Activated CD8-positive, alpha-beta memory T cell treated with anti-CD3 and anti-CD28 coated beads, Interleukin-2, amount 50 U/mL, for 24 hours (primary cell): ENCODE measurements at regions not wholly inside any gene's neighbourhood (a gene's known extent, or its start where the extent isn't known, plus 50 kb on each side); places are given as distances from the start of the nearest gene placed in this dataset.

Source experiments
- DNase-seq: peaks from one replicate; pipeline ENCODE4 v3.0.0-alpha.2; 2020; ENCODE audit errors: extremely low read depth

DNA sequence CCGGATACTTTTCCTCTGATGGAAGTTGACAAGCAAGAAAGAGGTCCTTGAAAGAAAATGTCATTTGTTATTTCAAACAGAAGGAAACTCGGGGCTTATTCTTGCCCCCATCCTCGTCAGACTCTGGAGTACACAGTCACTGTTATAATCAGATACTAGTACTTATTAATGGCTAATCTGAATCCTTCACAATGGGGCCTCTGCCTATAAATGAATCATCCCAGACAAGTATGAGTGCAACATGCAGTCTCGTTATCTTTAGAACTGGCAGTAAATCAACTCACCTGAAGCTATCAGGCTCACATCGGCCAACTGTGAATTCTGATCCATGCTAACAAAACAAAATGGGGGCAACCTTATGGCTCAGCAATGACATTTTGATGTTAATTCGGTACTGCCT, 216.7 kb downstream of the GRIN2B start:
- DNase-seq = no peak

- DNase-seq = no peak
Observed at GRCh38 chr12:13749389-13749788, 232.0 kb downstream of the GRIN2B start.

- DNase-seq = no peak
Observed at GRCh38 chr12:13745111-13745860, 236.1 kb downstream of the GRIN2B start.

DNA sequence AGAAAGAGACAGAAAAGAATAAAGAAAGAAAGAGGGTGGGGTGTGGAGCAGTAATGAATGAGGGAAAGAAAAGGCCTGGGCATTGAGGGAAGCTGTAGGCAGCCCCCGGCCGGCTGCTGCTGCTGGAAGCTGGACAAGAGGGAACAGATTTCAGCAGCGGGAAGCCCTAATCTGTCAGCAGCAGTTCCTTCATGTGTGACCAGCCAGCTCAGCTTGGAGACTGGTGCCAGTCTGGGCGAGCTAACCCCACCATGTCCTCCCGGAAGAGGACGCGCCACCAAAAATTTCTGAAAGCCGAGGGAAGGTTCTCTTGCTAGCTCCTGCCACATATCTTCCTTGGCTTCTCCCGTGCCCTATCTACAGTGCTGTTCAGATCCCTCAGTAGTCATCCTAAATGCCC, 236.8 kb downstream of the GRIN2B start:
- no peak for DNase-seq

DNA sequence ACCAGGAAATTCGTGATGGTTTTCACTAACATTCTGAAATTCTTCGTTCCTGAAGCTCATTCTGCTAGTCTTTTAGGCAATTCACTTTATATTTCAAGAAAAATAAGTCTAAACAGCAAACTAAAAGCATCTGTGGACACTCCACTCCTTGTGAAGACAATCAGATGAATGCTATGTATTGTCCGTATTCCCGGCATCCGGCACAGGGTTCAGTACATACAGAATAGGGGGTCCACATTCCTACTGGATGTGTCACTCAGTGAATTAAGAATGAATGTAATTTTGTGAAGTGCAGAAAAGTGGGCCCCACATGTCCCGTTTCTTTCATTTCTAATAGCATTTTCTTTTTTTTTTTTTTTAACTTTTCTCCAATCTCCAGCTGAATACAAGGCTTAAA, 241.3 kb downstream of the GRIN2B start:
- no peak for DNase-seq

DNA sequence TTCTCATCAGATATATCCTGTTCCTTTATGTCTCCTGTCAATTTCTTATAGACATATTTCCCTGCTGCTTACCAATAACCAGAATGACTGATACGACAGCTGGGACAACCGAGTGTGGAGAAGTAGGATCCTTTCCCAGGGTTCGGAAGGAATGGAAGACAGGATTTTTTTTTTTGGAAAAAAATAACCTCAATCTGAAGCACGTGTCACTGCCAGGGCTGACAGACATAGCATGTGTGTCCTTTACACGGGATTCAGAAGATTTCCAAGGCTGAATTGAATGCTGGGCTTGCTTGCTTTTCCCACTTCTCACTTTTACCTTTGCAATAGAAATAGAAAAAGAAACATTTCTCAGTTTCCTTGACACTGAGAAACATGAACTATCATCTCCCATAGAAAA, 245.7 kb downstream of the GRIN2B start:
- no peak for DNase-seq

- no peak for DNase-seq
Observed at GRCh38 chr12:13734584-13735152, 246.7 kb downstream of the GRIN2B start.

DNA sequence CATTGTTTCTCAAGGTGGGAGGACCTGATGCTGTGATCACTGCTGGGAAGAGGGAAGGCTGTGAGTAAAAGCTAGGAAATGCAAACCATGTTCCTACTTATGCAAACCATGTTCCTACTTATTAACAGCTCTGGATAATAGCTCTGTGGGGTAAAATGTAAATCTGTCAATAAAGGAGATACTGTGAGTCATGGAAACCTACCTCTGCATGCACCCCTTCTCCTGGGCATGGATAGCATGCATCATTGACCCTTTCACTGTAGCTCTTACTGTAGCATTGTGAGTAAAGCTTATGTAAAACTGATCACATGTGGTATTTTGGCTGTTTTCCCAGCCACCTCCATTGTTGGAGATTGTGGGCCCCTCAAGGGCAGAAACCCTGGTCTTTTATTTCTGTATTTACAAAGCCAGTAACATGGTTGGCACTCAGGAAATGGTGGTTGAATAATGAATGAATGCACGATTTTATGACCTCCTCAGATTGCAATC, 253.7 kb downstream of the GRIN2B start:
- no peak for DNase-seq

GRCh38 chr12:13725049-13725448, 256.4 kb downstream of the GRIN2B start:
- DNase-seq = no peak

DNA sequence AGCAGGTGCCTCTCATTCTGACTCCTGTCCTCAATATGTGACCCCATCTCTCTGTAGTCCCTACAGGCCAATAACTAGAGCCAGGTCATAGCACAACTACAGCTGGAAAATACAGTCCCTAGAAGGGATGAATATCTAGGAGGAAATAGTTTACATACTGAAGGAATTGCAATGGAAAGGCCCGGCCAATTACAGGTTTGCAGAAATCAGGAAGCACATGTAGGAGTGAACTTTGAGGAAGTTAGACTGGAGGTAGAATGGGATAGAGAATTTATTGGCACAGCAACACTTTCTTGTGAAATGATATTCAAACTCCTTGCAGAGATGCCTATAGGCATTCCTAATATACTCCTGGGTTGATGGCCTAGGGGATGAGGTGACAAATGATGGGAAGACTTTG, 257.3 kb downstream of the GRIN2B start:
- no peak for DNase-seq

DNA sequence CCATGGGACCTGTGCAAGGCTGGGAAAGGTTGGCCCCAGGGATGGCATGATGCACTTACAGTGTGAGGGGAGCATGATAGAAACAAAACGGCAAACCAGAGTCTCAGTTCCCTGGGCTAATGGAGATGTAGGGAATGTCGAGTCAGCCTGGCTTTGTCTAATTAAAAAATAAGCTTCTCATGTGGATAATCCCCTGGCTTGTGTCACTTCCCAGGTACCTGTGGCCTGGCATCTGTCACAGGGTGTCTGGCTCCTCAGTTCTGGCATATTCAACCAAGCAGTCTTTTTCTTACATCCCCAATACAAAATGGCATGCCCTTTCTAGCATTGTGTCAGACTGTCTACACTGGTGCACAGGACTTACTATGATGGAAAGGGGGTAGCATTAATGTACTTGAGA, 261.4 kb downstream of the GRIN2B start:
- DNase-seq = no peak

DNA sequence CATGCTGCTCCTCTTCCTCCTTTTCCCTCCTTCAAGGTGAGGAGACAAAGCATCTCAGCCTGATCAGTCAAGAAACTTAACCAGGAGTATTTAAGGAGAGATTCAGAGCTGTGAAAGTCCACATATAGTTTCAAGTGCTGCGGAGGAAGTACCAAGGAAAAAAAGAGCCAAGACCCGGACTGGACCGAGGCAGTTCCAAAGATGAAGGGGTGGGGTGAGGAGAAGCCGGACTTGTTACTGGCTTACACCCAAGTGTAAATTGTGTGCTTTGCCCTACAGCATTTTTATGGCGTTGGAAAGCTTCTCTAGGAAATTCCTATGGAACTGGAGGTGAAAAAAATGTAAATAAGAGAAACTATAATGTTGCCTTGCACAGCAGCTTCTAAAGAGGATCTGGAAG, 263.1 kb downstream of the GRIN2B start:
- no peak for DNase-seq

DNA sequence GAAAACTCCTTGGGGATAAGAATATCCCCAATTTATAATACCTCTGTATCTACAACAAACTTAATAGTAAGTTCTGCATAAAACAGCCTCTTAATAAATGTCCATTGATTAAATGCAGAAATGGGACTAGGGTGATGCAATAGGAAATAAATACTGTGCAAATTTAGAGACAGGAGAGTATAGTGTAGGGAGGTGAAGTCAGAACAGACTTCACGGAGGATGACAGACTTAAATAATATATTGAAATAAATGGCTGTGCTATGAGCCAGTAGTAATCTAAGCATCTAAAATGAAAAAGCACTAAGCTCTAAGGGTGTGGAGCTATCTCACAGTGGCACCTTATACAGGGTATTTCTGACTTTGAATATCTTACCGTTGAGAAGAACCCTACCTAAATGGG, 265.3 kb downstream of the GRIN2B start:
- no peak for DNase-seq

DNA sequence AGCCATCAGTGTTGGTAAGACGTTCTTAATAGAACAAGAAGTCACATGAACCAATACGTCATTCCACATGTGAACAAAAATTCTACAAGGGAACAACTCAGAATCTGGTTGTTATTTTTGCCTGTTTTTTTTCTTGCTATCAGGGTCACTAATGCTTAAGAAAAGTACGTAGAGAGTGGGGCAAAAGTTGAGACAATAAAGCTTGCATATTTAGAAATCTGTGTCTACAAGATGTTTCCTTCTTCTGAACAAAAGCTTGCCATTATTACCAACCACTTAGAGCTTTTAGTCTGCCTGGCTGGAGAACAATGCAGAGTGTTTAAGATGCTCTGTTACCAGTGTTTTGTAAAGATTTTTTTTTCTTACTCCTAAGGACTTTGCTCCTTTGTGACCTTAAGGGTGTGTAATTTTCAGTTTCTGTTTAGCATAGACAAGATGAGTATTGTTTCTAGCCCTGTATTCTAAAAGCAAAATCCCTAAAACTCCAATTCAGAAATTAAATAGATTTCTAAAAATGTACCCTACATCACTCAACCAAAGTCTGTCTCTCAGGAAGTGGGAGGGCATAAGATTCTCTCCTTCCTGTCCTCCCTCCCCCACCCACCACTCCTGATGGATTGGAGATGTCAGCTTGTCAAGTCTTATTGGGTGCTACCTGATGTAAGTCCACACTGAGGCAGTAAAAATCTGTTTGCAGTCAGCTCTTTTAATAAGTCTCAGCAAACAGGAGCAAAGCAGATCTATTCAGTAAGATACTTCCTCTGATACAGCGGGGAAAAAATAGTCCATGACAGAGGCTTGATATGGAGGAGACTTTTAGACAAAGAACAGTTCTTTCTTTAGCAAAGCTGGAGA, 267.6 kb downstream of the GRIN2B start:
- DNase-seq = no peak

DNA sequence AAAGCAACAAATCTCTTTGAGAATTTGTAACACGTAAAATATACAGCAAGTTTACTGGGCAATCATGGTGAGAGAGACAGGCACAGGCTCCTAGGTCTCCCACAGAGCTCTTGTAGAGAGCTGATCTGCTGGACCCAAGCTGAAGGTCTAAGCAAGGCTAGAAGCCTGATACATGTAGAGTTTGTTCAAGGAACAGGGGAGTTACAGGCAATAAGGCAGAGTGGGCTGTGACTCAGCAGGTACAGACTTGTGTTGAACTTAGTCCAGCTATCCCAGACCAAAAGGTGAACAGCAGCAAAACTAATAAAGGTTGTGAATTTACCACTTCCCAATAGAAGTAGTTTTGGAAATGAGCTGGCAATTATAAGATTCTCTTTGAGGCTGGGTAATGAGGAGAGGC, 273.6 kb downstream of the GRIN2B start:
- DNase-seq = no peak

DNA sequence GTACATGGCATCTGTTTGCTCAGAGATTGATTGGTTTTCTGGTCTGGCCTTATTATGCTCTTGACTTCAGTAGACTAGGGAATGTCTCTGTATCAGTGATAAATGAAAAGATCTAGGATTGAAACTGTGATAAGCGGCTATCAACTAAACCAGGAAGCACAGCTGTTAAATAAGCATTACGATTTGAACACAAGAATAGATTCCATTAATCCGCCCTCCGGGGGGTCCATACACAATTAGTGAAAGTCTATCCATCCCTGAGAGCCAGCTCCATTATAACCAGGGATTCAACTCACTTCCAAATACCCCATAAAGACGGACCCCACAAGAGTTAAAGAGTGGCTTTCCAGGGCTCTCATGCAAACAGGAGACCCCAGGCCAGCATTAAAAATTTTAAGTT, 279.0 kb downstream of the GRIN2B start:
- no peak for DNase-seq

DNA sequence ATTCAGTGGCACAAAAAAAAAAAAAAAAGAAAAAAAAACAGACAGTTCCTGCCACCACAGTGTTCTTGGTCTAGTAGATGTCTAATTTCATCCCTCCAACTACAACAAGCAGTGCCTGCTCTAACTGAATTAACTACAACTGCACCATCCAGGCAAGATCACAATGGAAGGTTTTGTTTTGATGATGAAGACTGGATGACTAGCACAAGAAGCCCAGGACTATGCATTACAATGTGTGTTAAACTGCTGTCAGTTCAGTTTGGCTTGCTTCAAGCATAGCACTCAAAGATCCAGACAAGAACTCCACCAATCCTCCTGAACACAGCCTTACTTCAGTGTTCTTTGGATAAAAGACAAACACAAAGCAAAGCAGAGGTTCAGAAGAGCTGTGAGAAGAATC, 279.9 kb downstream of the GRIN2B start:
- no peak for DNase-seq

GRCh38 chr12:13697973-13698372, 283.4 kb downstream of the GRIN2B start:
- DNase-seq = no peak

GRCh38 chr12:13695781-13696180, 285.6 kb downstream of the GRIN2B start:
- DNase-seq = no peak

GRCh38 chr12:13692332-13692731, 289.1 kb downstream of the GRIN2B start:
- DNase-seq = no peak

DNA sequence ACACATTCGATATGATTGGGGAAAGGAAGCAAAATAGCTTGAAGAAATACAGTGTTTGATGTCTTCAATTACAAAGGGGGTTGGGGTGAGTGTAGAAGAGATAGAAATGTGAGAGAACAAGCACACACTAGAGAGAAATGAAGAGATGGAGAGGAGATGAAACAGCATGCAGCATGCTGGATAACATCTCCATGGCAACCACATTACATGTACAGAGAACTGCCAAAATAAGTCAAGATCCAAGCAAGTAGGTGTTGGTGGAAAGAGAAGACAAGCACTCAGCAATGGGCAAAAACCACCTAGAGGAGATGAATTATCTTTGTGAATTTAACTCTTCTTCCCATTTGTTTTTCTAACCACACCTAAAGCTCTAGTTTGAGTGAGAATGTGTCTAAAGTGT, 289.8 kb downstream of the GRIN2B start:
- no peak for DNase-seq

DNA sequence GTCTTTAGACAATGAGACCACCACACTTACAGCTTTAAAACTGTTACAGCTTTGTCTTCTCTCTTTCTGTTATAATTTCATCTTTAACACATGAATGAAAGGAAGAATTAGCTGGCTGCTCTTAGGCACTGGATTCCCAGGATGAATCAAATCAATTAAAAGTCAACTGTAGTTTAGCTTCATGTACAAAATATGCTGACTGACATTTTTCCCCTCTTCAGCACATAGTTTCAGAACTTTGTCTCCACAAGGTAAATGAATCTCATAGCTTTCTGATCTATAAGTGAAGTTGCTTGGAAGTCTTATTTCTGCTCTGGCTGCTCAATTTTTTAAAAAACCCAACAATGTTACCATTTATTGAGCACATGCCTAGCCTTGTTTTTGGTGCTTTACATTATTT, 293.8 kb downstream of the GRIN2B start:
- no peak for DNase-seq

- DNase-seq = no peak
Observed at GRCh38 chr12:13686260-13686659, 295.1 kb downstream of the GRIN2B start.
